ENCODE measurements at regions not wholly inside any gene's neighbourhood (a gene's known extent, or its start where the extent isn't known, plus 50 kb on each side); places are given as distances from the start of the nearest gene placed in this dataset.

- TF ChIP-seq GATA3 (IDR thresholded peaks at IDR 0.05; ENCODE audit: low read depth, low read length), result no peak
- no peak for TF ChIP-seq GATA2 (IDR thresholded peaks at IDR 0.05; ENCODE audit: low read depth, low read length)
Observed at GRCh38 chr2:191622374-191623320, 55.3 kb upstream of the NABP1 start.
